PC-3 (cell line): ENCODE measurements at regions not wholly inside any gene's neighbourhood (a gene's known extent, or its start where the extent isn't known, plus 50 kb on each side); places are given as distances from the start of the nearest gene placed in this dataset.

Source experiments
- ATAC-seq: fragments of 200-7000 bp; cut with Tn5 transposase; 2 replicates; pipeline ENCODE4 v1.9.1; 2020; ENCODE audit warnings: mild to moderate bottlenecking, moderate library complexity
- BruUV-seq: library from RNA; stranded (reverse); fragments of 400-500 nt; replicated peaks from 2 replicates; lab custom pipeline; 2021; lab: Mats Ljungman, UMichigan
- CTCF ChIA-PET: fragments of 300-600 bp; sonication (Branson Sonifier 250); formaldehyde crosslinking; loops from one replicate; lab custom pipeline; 2022; ENCODE audit warnings: antibody characterized with exemption; lab: Charles Lee
- POLR2A ChIA-PET: fragments of 300-600 bp; sonication (Branson Sonifier 250); formaldehyde crosslinking; loops from one replicate; lab custom pipeline; 2022; ENCODE audit warnings: antibody characterized with exemption; ENCODE audit not compliant: unreplicated experiment; lab: Charles Lee
- DNase-seq: peaks from one replicate; pipeline ENCODE4 v3.0.0-alpha.2; 2015
- H2AFZ ChIP-seq: fragments of 300-600 bp; sonication (generic); 2 replicates; pipeline ENCODE4 v1.6.0; 2016; ENCODE audit warnings: antibody characterized with exemption, low read length
- H3F3A ChIP-seq: fragments of 300-600 bp; sonication (generic); one replicate; pipeline ENCODE4 v1.6.0; 2017; ENCODE audit warnings: antibody characterized with exemption, low read length, control low read depth, mild to moderate bottlenecking; ENCODE audit not compliant: unreplicated experiment
- H3K27ac ChIP-seq: fragments of 300-600 bp; sonication (generic); 2 replicates; pipeline ENCODE4 v1.5.1; 2016; ENCODE audit warnings: mild to moderate bottlenecking, low read length
- H3K27me3 ChIP-seq: fragments of 300-600 bp; sonication (generic); 2 replicates; pipeline ENCODE4 v1.6.1; 2016; ENCODE audit warnings: low read length, mixed read lengths
- H3K36me3 ChIP-seq: fragments of 300-600 bp; sonication (generic); 2 replicates; pipeline ENCODE4 v1.6.1; 2016; ENCODE audit warnings: low read depth, mixed run types, low read length, mixed read lengths
- H3K4me1 ChIP-seq: fragments of 300-600 bp; sonication (generic); 2 replicates; pipeline ENCODE4 v1.5.1; 2016; ENCODE audit warnings: low read length; ENCODE audit not compliant: insufficient read depth
- H3K4me2 ChIP-seq: fragments of 300-600 bp; sonication (generic); 2 replicates; pipeline ENCODE4 v1.6.0; 2016; ENCODE audit warnings: low read length
- H3K4me3 ChIP-seq: fragments of 300-600 bp; sonication (generic); 2 replicates; pipeline ENCODE4 v1.5.1; 2016; ENCODE audit warnings: mild to moderate bottlenecking, low read length, mixed read lengths
- H3K79me2 ChIP-seq: fragments of 300-600 bp; sonication (generic); 2 replicates; pipeline ENCODE4 v1.6.1; 2017; ENCODE audit warnings: low read length, mixed read lengths
- H3K9ac ChIP-seq: fragments of 300-600 bp; sonication (generic); 2 replicates; pipeline ENCODE4 v1.6.0; 2016; ENCODE audit warnings: mild to moderate bottlenecking, low read length
- H3K9me2 ChIP-seq: fragments of 300-600 bp; sonication (generic); replicated peaks from 2 replicates; pipeline ENCODE4 v1.6.1; 2016; ENCODE audit warnings: mixed run types, low read length, mixed read lengths
- H3K9me3 ChIP-seq: fragments of 300-600 bp; sonication (generic); 2 replicates; pipeline ENCODE4 v1.6.1; 2016; ENCODE audit warnings: low read length, mixed read lengths
- H4K20me1 ChIP-seq: fragments of 300-600 bp; sonication (generic); 2 replicates; pipeline ENCODE4 v1.6.1; 2016; ENCODE audit warnings: low read length, mixed read lengths
- EZH2 ChIP-seq: fragments of 300-600 bp; sonication (generic); IDR thresholded peaks from one replicate; pipeline ENCODE4 v1.6.1; 2017; ENCODE audit warnings: antibody characterized with exemption, mild to moderate bottlenecking, low read length; ENCODE audit not compliant: unreplicated experiment
- EZH2phosphoT487 ChIP-seq: fragments of 300-600 bp; sonication (generic); IDR thresholded peaks from 2 replicates; pipeline ENCODE4 v1.6.1; 2018; ENCODE audit warnings: mild to moderate bottlenecking, antibody characterized with exemption, low read length, borderline replicate concordance
- intact Hi-C: fragments of 100-400 bp; cut with micrococcal nuclease; formaldehyde crosslinking; loops from 2 replicates; pipeline ENCODE4 v1.9.0; 2023
- TF ChIP-seq, protein P1 (sequence below): fragments of 300-600 bp; sonication (generic); conservative IDR thresholded peaks from 2 replicates; pipeline ENCODE4 v1.5.1; 2017; ENCODE audit warnings: antibody characterized with exemption, low read depth, mild to moderate bottlenecking, low read length

GRCh38 chr15:27679731-27680471 lies 419.2 kb downstream of the OCA2 start:
- Histone ChIP-seq H4K20me1 (no peaks in the 10 kb centered on the region), H3K4me1 (no peaks in the 10 kb centered on the region), H3K4me2 (no peak overlapping the region), H2AFZ (no peak overlapping the region), H3F3A (no peaks in the 10 kb centered on the region), H3K9me2 (no peaks in the 10 kb centered on the region), H3K9ac (no peak overlapping the region), H3K79me2 (no peaks in the 10 kb centered on the region), H3K4me3 (no peak overlapping the region), H3K36me3 (no peaks in the 10 kb centered on the region), H3K27ac (no peak overlapping the region), H3K27me3 (no peaks in the 10 kb centered on the region), H3K9me3 (no peaks in the 10 kb centered on the region)
- ATAC-seq = no peak
- CTCF ChIA-PET = no interaction called here
- no peak for TF ChIP-seq EZH2
- TF ChIP-seq EZH2phosphoT487 = no peak
- TF ChIP-seq, protein P1, sequence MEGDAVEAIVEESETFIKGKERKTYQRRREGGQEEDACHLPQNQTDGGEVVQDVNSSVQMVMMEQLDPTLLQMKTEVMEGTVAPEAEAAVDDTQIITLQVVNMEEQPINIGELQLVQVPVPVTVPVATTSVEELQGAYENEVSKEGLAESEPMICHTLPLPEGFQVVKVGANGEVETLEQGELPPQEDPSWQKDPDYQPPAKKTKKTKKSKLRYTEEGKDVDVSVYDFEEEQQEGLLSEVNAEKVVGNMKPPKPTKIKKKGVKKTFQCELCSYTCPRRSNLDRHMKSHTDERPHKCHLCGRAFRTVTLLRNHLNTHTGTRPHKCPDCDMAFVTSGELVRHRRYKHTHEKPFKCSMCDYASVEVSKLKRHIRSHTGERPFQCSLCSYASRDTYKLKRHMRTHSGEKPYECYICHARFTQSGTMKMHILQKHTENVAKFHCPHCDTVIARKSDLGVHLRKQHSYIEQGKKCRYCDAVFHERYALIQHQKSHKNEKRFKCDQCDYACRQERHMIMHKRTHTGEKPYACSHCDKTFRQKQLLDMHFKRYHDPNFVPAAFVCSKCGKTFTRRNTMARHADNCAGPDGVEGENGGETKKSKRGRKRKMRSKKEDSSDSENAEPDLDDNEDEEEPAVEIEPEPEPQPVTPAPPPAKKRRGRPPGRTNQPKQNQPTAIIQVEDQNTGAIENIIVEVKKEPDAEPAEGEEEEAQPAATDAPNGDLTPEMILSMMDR = no peak
- intact Hi-C loops = no loop called here
- POLR2A ChIA-PET = no interaction called here
- DNase-seq = no peak
- BruUV-seq = no TSS peak

DNA sequence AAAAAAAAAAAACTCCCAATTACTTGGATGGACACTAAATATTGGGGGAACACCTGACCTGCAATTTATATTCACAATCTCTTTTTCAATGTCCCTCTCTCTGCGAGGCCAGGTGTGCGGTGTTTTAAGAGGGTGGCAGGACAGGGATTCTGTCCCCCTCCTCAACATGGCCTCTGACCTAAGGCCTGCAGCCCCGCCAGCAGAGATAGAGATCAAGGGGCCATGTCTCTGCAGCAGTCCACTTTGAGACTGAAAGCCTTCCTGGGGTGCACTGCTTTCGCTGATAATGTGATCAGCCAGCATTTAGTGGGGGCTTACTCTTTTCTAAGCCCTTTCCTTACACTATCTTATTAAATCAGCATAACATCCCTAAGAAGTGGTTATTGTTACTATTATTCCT lies 419.9 kb downstream of the OCA2 start:
- Histone ChIP-seq H3K4me2 (no peak overlapping the region), H2AFZ (no peak overlapping the region), H4K20me1 (no peaks in the 10 kb centered on the region), H3K9me3 (no peaks in the 10 kb centered on the region), H3K4me3 (no peak overlapping the region), H3F3A (no peaks in the 10 kb centered on the region), H3K9me2 (no peaks in the 10 kb centered on the region), H3K9ac (no peak overlapping the region), H3K79me2 (no peaks in the 10 kb centered on the region), H3K36me3 (no peaks in the 10 kb centered on the region), H3K4me1 (no peaks in the 10 kb centered on the region), H3K27ac (no peak overlapping the region), H3K27me3 (no peaks in the 10 kb centered on the region)
- intact Hi-C loops = no loop called here
- no TSS peak for BruUV-seq
- POLR2A ChIA-PET = no interaction called here
- ATAC-seq = no peak
- no peak for DNase-seq
- CTCF ChIA-PET = no interaction called here
- TF ChIP-seq, protein P1 = no peak
- no peak for TF ChIP-seq EZH2phosphoT487
- no peak for TF ChIP-seq EZH2

- Histone ChIP-seq H3K4me2 (no peak overlapping the region), H3K79me2 (no peaks in the 10 kb centered on the region), H3F3A (no peaks in the 10 kb centered on the region), H3K4me1 (no peaks in the 10 kb centered on the region), H3K9me2 (no peaks in the 10 kb centered on the region), H3K9ac (no peak overlapping the region), H3K4me3 (no peak overlapping the region), H3K27me3 (no peaks in the 10 kb centered on the region), H3K9me3 (no peaks in the 10 kb centered on the region), H2AFZ (no peak overlapping the region), H4K20me1 (no peaks in the 10 kb centered on the region), H3K27ac (no peak overlapping the region), H3K36me3 (no peaks in the 10 kb centered on the region)
- CTCF ChIA-PET = no interaction called here
- POLR2A ChIA-PET = no interaction called here
- no TSS peak for BruUV-seq
- DNase-seq (no peak), ATAC-seq (no peak)
- TF ChIP-seq, protein P1 = no peak
- no peak for TF ChIP-seq EZH2
- TF ChIP-seq EZH2phosphoT487 = no peak
- intact Hi-C loops = no loop called here
Measured at GRCh38 chr15:27677951-27678350, 421.2 kb downstream of the OCA2 start.
